ENCODE measurements at regions not wholly inside any gene's neighbourhood (a gene's known extent, or its start where the extent isn't known, plus 50 kb on each side); places are given as distances from the start of the nearest gene placed in this dataset.
A peak's percentile ranks its signal among the peaks of the same experiment; 100 is the strongest.
"Not testable (repeated sequence)": the region's sequence is repeated elsewhere in the genome, so short reads cannot be mapped to it uniquely, and the experiment has no call there.

- Mint-ChIP-seq H3K4me3 (no peak overlapping the region), H3K27me3 (ENCODE audit: low read depth in 3 of 3) (peaks cover 2 to 14% (median 5%) of the 10 kb centered on the region in 3 donors), H3K27ac (no peak overlapping the region), H3K9me3 (peaks cover 0 to 1% (median 0%) of the 10 kb centered on the region in 6 donors), H3K4me1 (peaks cover under 1 to 5% of the 10 kb centered on the region in 2 donors), H3K36me3 (peaks cover 0 to 2% (median 0%) of the 10 kb centered on the region in 3 donors)
- DNase-seq = no peak
These were observed 175.4 kb upstream of the PWP1 start for GRCh38 chr12:107510211-107510610.

- Mint-ChIP-seq H3K9me3 (peaks cover 0 to 1% (median 0%) of the 10 kb centered on the region in 6 donors), H3K36me3 (no peaks in the 10 kb centered on the region), H3K27ac (no peak overlapping the region), H3K4me3 (no peak overlapping the region), H3K27me3 (ENCODE audit: low read depth in 3 of 3) (peaks cover 2 to 12% (median 5%) of the 10 kb centered on the region in 3 donors), H3K4me1 (peaks cover 6 to 12% of the 10 kb centered on the region in 2 donors)
- DNase-seq = no peak
These were observed 174.3 kb upstream of the PWP1 start for GRCh38 chr12:107511292-107511691.

- Mint-ChIP-seq H3K4me3 (no peak overlapping the region), H3K27ac (no peak overlapping the region), H3K9me3 (peaks cover 0 to 1% (median 0%) of the 10 kb centered on the region in 6 donors), H3K4me1 (peaks cover 6 to 12% of the 10 kb centered on the region in 2 donors), H3K36me3 (no peaks in the 10 kb centered on the region), H3K27me3 (ENCODE audit: low read depth in 3 of 3) (peaks cover 2 to 9% (median 5%) of the 10 kb centered on the region in 3 donors)
- DNase-seq = no peak
These were observed 173.2 kb upstream of the PWP1 start for GRCh38 chr12:107512391-107512790.

DNA sequence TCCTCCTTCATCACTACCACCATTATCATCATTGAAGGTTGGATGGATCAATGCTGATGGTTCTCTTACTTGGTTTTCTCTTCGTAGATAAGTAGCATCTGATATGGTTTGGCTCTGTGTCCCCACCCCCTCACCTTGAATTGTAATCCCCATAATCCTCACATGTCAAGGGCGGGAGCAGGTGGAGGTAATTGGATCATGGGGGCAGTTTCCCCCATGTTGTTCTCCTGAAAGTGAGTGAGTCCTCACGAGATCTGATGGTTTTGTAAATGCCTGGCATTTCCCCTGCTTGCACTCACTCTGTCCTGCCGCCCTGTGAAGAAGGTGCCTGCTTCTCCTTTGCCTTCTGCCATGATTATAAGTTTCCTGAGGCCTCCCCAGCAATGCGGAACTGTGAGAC is 172.4 kb upstream of the PWP1 start:
- no peaks in the 10 kb centered on the region for H3K36me3 Mint-ChIP-seq
- peaks cover 6 to 12% of the 10 kb centered on the region in 2 donors for H3K4me1 Mint-ChIP-seq
- H3K27ac Mint-ChIP-seq = no peak overlapping the region
- H3K27me3 Mint-ChIP-seq (ENCODE audit: low read depth in 3 of 3) = peaks cover 2 to 6% (median 5%) of the 10 kb centered on the region in 3 donors
- no peak for DNase-seq
- H3K4me3 Mint-ChIP-seq = no peak overlapping the region
- H3K9me3 Mint-ChIP-seq = no peaks in the 10 kb centered on the region

GRCh38 chr12:107513636-107514400 is 171.8 kb upstream of the PWP1 start:
- DNase-seq = no peak
- no peaks in the 10 kb centered on the region for H3K9me3 Mint-ChIP-seq
- H3K36me3 Mint-ChIP-seq = no peaks in the 10 kb centered on the region
- H3K27me3 Mint-ChIP-seq (ENCODE audit: low read depth in 3 of 3) = peaks cover 2 to 6% (median 3%) of the 10 kb centered on the region in 3 donors
- H3K27ac Mint-ChIP-seq = no peak overlapping the region
- no peak overlapping the region for H3K4me3 Mint-ChIP-seq
- peaks cover 6 to 12% of the 10 kb centered on the region in 2 donors for H3K4me1 Mint-ChIP-seq

DNA sequence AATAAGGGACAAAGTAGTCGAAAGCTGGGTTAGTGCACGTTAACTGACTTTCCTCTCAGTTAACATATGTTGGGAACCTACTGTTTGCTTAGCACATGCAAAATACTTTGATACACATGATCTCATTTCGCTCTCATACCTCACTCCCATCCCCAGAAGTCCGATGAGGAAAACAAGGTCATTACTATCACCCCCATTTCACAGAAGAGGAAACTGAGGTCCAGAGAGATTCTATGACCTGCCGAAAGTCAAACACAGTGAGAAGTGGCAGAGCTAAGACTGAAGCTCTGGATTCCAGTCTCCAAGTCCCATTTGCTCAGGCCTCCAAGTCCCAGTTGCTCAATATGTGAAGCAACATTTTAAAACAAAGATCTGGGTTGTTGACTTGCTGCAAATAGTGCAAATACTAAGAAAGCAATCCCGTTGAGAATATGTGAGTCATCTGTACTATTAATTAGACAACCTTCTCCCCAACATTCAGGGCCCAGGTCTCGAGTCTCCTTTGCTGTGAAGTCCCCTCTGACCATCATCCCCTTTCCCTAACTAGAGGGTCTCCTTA is 170.6 kb upstream of the PWP1 start:
- Mint-ChIP-seq H3K27me3 (ENCODE audit: low read depth in 3 of 3) (peaks cover 2% of the 10 kb centered on the region in 3 donors), H3K9me3 (no peaks in the 10 kb centered on the region), H3K36me3 (no peaks in the 10 kb centered on the region), H3K4me3 (no peak overlapping the region), H3K27ac (no peak overlapping the region), H3K4me1 (peaks cover 6 to 12% of the 10 kb centered on the region in 2 donors)
- no peak for DNase-seq

GRCh38 chr12:107515446-107515958 is 170.1 kb upstream of the PWP1 start:
- no peak overlapping the region for H3K27ac Mint-ChIP-seq
- peaks cover 6 to 12% of the 10 kb centered on the region in 2 donors for H3K4me1 Mint-ChIP-seq
- peaks cover 2% of the 10 kb centered on the region in 3 donors for H3K27me3 Mint-ChIP-seq (ENCODE audit: low read depth in 3 of 3)
- H3K9me3 Mint-ChIP-seq = no peaks in the 10 kb centered on the region
- no peak for DNase-seq
- H3K4me3 Mint-ChIP-seq = peak overlapping the region in 1 of 5 donors; percentile 8
- H3K36me3 Mint-ChIP-seq = peaks cover 0 to under 1% (median 0%) of the 10 kb centered on the region in 3 donors

DNA sequence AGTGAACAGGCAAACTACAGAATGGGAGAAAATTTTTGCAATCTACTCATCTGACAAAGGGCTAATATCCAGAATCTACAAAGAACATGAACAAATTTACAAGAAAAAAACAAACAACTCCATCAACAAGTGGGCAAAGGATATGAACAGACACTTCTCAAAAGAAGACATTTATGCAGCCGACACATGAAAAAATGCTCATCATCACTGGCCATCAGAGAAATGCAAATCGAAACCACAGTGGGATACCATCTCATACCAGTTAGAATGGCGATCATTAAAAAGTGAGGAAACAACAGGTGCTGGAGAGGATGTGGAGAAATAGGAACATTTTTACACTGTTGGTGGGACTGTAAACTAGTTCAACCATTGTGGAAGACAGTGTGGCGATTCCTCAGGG is 167.8 kb upstream of the PWP1 start:
- Mint-ChIP-seq H3K36me3 (peaks cover 0 to 11% (median 4%) of the 10 kb centered on the region in 3 donors), H3K4me1 (peaks cover 6 to 12% of the 10 kb centered on the region in 2 donors)
- H3K9me3 Mint-ChIP-seq; H3K27ac Mint-ChIP-seq; H3K4me3 Mint-ChIP-seq; DNase-seq; H3K27me3 Mint-ChIP-seq (ENCODE audit: low read depth in 3 of 3): not testable (repeated sequence)

DNA sequence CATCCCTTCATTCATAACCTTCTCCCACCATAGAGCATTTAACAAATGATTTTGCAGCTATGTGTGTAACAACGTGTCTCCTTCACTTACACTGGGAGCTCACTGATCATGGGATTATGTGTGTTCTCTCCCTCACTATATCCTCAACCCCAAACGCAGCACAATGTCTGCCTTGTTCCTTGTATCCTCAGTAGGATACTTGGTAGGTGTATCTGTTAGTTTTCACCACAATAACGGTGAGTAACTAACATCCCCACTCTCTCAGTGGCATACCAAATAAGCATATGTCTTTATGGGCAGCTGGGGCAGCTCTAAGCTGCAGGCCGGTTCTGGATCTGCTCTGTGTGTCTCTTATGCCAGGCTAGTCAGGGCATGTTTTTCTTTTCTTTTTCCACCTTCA is 166.7 kb upstream of the PWP1 start:
- Mint-ChIP-seq H3K27ac (peak overlapping the region in 1 of 6 donors; percentile 24), H3K9me3 (peaks cover 0 to 2% (median 0%) of the 10 kb centered on the region in 6 donors), H3K27me3 (ENCODE audit: low read depth in 3 of 3) (peaks cover 2 to 7% (median 2%) of the 10 kb centered on the region in 3 donors), H3K4me3 (no peak overlapping the region), H3K4me1 (peaks cover 6 to 12% of the 10 kb centered on the region in 2 donors), H3K36me3 (peaks cover 0 to 11% (median 4%) of the 10 kb centered on the region in 3 donors)
- DNase-seq = no peak

- Mint-ChIP-seq H3K36me3 (peaks cover 0 to 11% (median 4%) of the 10 kb centered on the region in 3 donors), H3K9me3 (peaks cover 0 to 2% (median 0%) of the 10 kb centered on the region in 6 donors), H3K4me3 (no peak overlapping the region), H3K4me1 (peaks cover 8 to 16% of the 10 kb centered on the region in 2 donors), H3K27ac (no peak overlapping the region), H3K27me3 (ENCODE audit: low read depth in 3 of 3) (peaks cover 0 to 6% (median 2%) of the 10 kb centered on the region in 3 donors)
- no peak for DNase-seq
These were observed 165.4 kb upstream of the PWP1 start for GRCh38 chr12:107519906-107520859.

GRCh38 chr12:107521826-107522355 is 163.7 kb upstream of the PWP1 start:
- Mint-ChIP-seq H3K36me3 (peaks cover 0 to 11% (median 4%) of the 10 kb centered on the region in 3 donors), H3K27me3 (ENCODE audit: low read depth in 3 of 3) (peaks cover 0 to 6% (median 2%) of the 10 kb centered on the region in 3 donors), H3K4me3 (no peak overlapping the region), H3K27ac (no peak overlapping the region), H3K9me3 (peaks cover 0 to 2% (median 0%) of the 10 kb centered on the region in 6 donors), H3K4me1 (peaks cover 0 to 28% of the 10 kb centered on the region in 2 donors)
- no peak for DNase-seq

GRCh38 chr12:107522692-107523477 is 162.7 kb upstream of the PWP1 start:
- Mint-ChIP-seq H3K36me3 (peaks cover 0 to 11% (median 4%) of the 10 kb centered on the region in 3 donors), H3K9me3 (peaks cover 0 to 2% (median 0%) of the 10 kb centered on the region in 6 donors), H3K4me3 (no peak overlapping the region), H3K27ac (no peak overlapping the region), H3K27me3 (ENCODE audit: low read depth in 3 of 3) (peaks cover 0 to 6% (median 2%) of the 10 kb centered on the region in 3 donors), H3K4me1 (peaks cover 0 to 30% of the 10 kb centered on the region in 2 donors)
- DNase-seq = no peak
